Loucy (cell line): ENCODE measurements at regions not wholly inside any gene's neighbourhood (a gene's known extent, or its start where the extent isn't known, plus 50 kb on each side); places are given as distances from the start of the nearest gene placed in this dataset.

Experiments used
- H2AFZ ChIP-seq: fragments of 200-600 bp; sonication (generic); 2 replicates; pipeline ENCODE4 v1.6.0; 2016; ENCODE audit warnings: antibody characterized with exemption, mild to moderate bottlenecking, low read length, moderate library complexity
- H3F3A ChIP-seq: fragments of 200-600 bp; 2 replicates; pipeline ENCODE4 v1.6.0; 2016; ENCODE audit warnings: antibody characterized with exemption, low read depth, mild to moderate bottlenecking
- H3K27me3 ChIP-seq: fragments of 200-600 bp; sonication (generic); 2 replicates; pipeline ENCODE4 v1.6.1; 2014; ENCODE audit warnings: low read length, mild to moderate bottlenecking; ENCODE audit not compliant: insufficient read depth, poor library complexity, severe bottlenecking
- H3K36me3 ChIP-seq: fragments of 200-600 bp; sonication (generic); 2 replicates; pipeline ENCODE4 v1.6.1; 2016; ENCODE audit warnings: low read length; ENCODE audit not compliant: insufficient read depth
- H3K4me1 ChIP-seq: fragments of 200-600 bp; sonication (generic); 2 replicates; pipeline ENCODE4 v1.5.1; 2014; ENCODE audit warnings: low read length, mild to moderate bottlenecking; ENCODE audit not compliant: insufficient read depth, poor library complexity, severe bottlenecking
- H3K4me2 ChIP-seq: fragments of 200-600 bp; sonication (generic); 2 replicates; pipeline ENCODE4 v1.6.0; 2014; ENCODE audit warnings: antibody characterized with exemption, low read length, low read depth, mild to moderate bottlenecking; ENCODE audit not compliant: poor library complexity, severe bottlenecking
- H3K4me3 ChIP-seq: fragments of 200-600 bp; sonication (generic); 2 replicates; pipeline ENCODE4 v1.5.1; 2014; ENCODE audit warnings: low read length, mild to moderate bottlenecking, mixed read lengths; ENCODE audit not compliant: poor library complexity, severe bottlenecking
- H3K79me2 ChIP-seq: fragments of 200-600 bp; sonication (generic); 2 replicates; pipeline ENCODE4 v1.6.1; 2014; ENCODE audit warnings: low read length; ENCODE audit not compliant: insufficient read depth
- H3K9ac ChIP-seq: fragments of 200-600 bp; sonication (generic); 2 replicates; pipeline ENCODE4 v1.6.0; 2014; ENCODE audit warnings: mild to moderate bottlenecking, low read depth, low read length, moderate library complexity; ENCODE audit not compliant: poor library complexity, severe bottlenecking
- H3K9me2 ChIP-seq: fragments of 200-600 bp; sonication (generic); replicated peaks from 2 replicates; pipeline ENCODE4 v1.6.1; 2016; ENCODE audit warnings: low read depth, low read length, mixed read lengths
- H3K9me3 ChIP-seq: fragments of 200-600 bp; sonication (generic); 2 replicates; pipeline ENCODE4 v1.6.1; 2014; ENCODE audit warnings: mild to moderate bottlenecking, antibody characterized with exemption, low read length, low read depth; ENCODE audit not compliant: insufficient read depth
- H4K20me1 ChIP-seq: fragments of 200-600 bp; sonication (generic); 2 replicates; pipeline ENCODE4 v1.6.0; 2014; ENCODE audit warnings: antibody characterized with exemption, low read length, mild to moderate bottlenecking; ENCODE audit not compliant: insufficient read depth, poor library complexity, severe bottlenecking
- CTCF ChIP-seq: fragments of 200-600 bp; sonication (generic); conservative IDR thresholded peaks from 2 replicates; pipeline ENCODE4 v1.5.1; 2014; ENCODE audit warnings: mild to moderate bottlenecking, antibody characterized with exemption, low read length
- EZH2phosphoT487 ChIP-seq: fragments of 200-600 bp; IDR thresholded peaks from 2 replicates; pipeline ENCODE4 v1.6.1; 2018; ENCODE audit warnings: antibody characterized with exemption, mild to moderate bottlenecking, moderate library complexity, borderline replicate concordance

DNA sequence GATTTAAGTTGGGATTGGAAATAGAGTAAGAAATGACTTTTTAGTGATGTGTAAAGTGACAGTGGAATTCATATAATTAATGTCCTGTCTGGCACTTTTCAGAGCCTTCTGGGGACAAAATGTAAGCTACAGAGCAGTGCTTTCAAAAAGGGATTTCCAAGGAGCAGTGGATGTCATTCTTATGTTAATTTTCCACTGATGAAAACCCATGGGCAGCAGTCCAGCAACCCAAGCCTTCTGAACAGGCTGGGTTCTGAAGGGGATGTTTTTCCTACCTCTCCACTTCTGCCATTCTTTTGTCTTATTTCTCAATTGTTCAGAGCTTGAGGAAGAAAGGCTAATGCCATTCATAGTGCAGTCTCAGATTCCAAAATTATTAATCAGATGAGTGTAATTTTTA lies 717.6 kb upstream of the HS3ST1 start:
- H3K9me2 ChIP-seq: no peaks in the 10 kb centered on the region
- no peaks in the 10 kb centered on the region for H3K4me1 ChIP-seq

GRCh38 chr4:12145768-12146167 lies 717.1 kb upstream of the HS3ST1 start:
- Histone ChIP-seq H2AFZ (no peak overlapping the region), H3K9me3 (no peaks in the 10 kb centered on the region), H3K79me2 (no peaks in the 10 kb centered on the region), H3K27me3 (no peaks in the 10 kb centered on the region), H3K36me3 (no peaks in the 10 kb centered on the region), H3K4me1 (no peaks in the 10 kb centered on the region), H4K20me1 (no peaks in the 10 kb centered on the region), H3K9ac (no peak overlapping the region), H3K4me2 (no peak overlapping the region), H3K4me3 (no peak overlapping the region), H3F3A (no peaks in the 10 kb centered on the region), H3K9me2 (no peaks in the 10 kb centered on the region)
- TF ChIP-seq CTCF (no peak), EZH2phosphoT487 (no peak)

More for the DNA sequence above, 717.6 kb upstream of the HS3ST1 start:
- no peak overlapping the region for H3K4me3 ChIP-seq
- no peaks in the 10 kb centered on the region for H3K79me2 ChIP-seq
- H3F3A ChIP-seq: no peaks in the 10 kb centered on the region
- TF ChIP-seq CTCF (no peak), EZH2phosphoT487 (no peak)
- H2AFZ ChIP-seq: no peak overlapping the region
- H3K9me3 ChIP-seq: no peaks in the 10 kb centered on the region
- no peaks in the 10 kb centered on the region for H4K20me1 ChIP-seq
- H3K4me2 ChIP-seq: no peak overlapping the region
- H3K27me3 ChIP-seq: no peaks in the 10 kb centered on the region
- H3K36me3 ChIP-seq: no peaks in the 10 kb centered on the region
- H3K9ac ChIP-seq: no peak overlapping the region

GRCh38 chr4:12145106-12145505 lies 716.4 kb upstream of the HS3ST1 start:
- no peaks in the 10 kb centered on the region for H3F3A ChIP-seq

DNA sequence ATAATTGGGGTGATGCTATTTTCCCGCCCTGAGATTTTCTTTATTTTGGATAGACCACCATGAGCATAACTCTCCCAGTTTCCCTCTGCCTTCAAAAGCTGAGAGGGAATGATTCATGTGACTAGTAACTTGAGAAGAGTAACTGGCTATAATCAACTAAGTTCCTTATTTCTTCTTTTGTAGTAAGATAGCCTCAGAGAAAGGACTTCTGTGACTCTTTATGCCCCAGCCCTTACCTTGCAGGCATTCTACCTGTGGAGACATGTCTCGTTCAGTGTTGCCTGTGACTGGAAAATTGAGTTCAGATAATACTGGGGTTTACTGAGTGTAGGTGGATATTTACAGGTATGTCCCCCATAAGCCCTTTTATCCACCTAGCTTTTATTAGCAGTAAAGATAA lies 715.4 kb upstream of the HS3ST1 start:
- H3F3A ChIP-seq: no peaks in the 10 kb centered on the region
- H3K36me3 ChIP-seq: no peaks in the 10 kb centered on the region
- H3K9me2 ChIP-seq: no peaks in the 10 kb centered on the region
- H3K4me2 ChIP-seq: no peak overlapping the region
- no peaks in the 10 kb centered on the region for H3K27me3 ChIP-seq
- H3K79me2 ChIP-seq: no peaks in the 10 kb centered on the region
- no peaks in the 10 kb centered on the region for H4K20me1 ChIP-seq
- no peak overlapping the region for H2AFZ ChIP-seq
- TF ChIP-seq CTCF (no peak), EZH2phosphoT487 (no peak)
- no peaks in the 10 kb centered on the region for H3K4me1 ChIP-seq
- no peak overlapping the region for H3K9ac ChIP-seq
- no peaks in the 10 kb centered on the region for H3K9me3 ChIP-seq
- H3K4me3 ChIP-seq: no peak overlapping the region

More at GRCh38 chr4:12145106-12145505, 716.4 kb upstream of the HS3ST1 start:
- Histone ChIP-seq H3K4me3 (no peak overlapping the region), H3K79me2 (no peaks in the 10 kb centered on the region), H4K20me1 (no peaks in the 10 kb centered on the region), H3K9me2 (no peaks in the 10 kb centered on the region), H3K9ac (no peak overlapping the region), H2AFZ (no peak overlapping the region), H3K4me2 (no peak overlapping the region), H3K4me1 (no peaks in the 10 kb centered on the region), H3K27me3 (no peaks in the 10 kb centered on the region), H3K36me3 (no peaks in the 10 kb centered on the region), H3K9me3 (no peaks in the 10 kb centered on the region)
- no peak for TF ChIP-seq EZH2phosphoT487
